NCI-H1694 treated with DMSO at 0.1 percent for 48 hours (cell line): ENCODE measurements at regions not wholly inside any gene's neighbourhood (a gene's known extent, or its start where the extent isn't known, plus 50 kb on each side); places are given as distances from the start of the nearest gene placed in this dataset.
"Not testable (repeated sequence)": the region's sequence is repeated elsewhere in the genome, so short reads cannot be mapped to it uniquely, and the experiment has no call there.

Experiments used
- DNase-seq: peaks from one replicate; lab custom pipeline; 2025; lab: John Stamatoyannopoulos, UW

- DNase-seq, result no peak
These were observed 182.8 kb downstream of the PSMG1 start for GRCh38 chr21:39000496-39000895.

DNA sequence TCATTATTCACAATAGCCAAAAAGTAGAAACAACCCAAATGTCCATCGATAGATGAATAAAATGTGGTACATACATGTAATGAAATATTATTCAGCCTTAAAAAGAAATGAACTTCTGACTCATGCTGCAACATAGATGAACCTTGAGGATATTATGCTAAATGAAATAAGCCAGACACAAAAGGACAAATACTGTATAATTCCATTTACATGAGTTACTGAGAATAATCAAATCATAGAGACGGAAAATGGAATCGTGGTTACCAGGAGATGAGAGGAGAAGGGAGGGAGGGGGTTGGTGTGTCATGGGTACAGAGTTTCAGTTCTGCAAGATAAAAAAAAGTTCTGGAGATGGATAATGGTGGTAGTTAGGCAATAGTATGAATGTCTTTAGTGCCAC lies 184.1 kb downstream of the PSMG1 start:
- DNase-seq, result no peak

DNA sequence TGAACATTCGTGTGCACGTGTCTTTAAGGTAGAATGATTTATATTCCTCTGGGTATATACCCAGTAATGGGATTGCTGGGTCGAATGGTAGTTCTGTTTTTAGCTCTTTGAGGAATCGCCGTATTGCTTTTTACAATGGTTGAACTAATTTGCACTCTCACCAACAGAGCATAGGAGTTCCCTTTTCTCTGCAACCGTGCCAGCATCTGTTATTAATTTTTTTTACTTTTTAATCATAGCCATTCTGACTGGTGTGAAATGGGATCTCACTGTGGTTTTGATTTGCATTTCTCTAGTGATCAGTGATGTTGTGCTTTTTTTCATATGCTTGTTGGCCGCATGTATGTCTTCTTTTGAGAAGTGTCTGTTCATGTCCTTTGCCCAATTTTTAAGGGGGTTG lies 185.0 kb downstream of the PSMG1 start:
- DNase-seq, result not testable (repeated sequence)

- not testable (repeated sequence) for DNase-seq
These were observed 185.4 kb downstream of the PSMG1 start for GRCh38 chr21:38997843-38998175.

GRCh38 chr21:38997051-38997842 lies 186.0 kb downstream of the PSMG1 start:
- DNase-seq, result no peak

DNA sequence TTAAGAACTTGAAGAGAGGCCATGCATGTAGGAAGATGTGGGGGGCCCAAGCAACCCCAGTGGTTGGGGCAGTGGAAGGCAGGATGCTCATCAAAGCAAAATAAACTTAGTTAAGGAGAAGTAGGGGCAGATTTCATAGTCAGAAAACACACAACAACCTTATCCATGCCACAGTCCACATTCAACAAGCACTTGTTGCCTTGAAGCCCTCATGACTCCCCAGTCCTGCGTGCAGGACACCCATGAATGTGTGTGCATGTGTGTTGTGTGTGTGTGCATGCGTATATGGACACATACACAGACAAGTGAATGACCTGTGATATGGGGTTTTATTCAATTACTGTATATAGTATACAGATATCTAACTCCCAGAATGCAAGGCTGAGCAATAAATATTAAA lies 186.9 kb downstream of the PSMG1 start:
- DNase-seq, result no peak

DNA sequence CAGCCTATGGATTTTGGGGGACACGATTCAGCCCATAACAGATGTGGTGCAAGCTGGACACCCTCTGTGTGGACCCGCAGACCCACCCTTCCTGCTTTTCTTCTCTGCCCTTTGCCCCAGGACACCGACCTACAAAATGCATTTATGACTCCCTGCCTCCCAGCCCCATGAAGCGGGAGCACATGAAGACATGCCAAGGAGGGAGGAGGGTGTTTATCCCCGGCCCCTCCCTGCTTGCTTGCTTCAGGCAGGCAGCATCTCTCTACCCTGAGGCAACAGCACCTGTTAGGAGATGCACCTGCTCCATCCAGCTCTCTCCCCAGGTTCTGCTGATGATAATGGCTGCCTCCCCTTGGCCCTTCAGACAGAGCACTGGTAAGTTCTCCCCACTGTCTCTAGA lies 187.5 kb downstream of the PSMG1 start:
- DNase-seq, result no peak

DNA sequence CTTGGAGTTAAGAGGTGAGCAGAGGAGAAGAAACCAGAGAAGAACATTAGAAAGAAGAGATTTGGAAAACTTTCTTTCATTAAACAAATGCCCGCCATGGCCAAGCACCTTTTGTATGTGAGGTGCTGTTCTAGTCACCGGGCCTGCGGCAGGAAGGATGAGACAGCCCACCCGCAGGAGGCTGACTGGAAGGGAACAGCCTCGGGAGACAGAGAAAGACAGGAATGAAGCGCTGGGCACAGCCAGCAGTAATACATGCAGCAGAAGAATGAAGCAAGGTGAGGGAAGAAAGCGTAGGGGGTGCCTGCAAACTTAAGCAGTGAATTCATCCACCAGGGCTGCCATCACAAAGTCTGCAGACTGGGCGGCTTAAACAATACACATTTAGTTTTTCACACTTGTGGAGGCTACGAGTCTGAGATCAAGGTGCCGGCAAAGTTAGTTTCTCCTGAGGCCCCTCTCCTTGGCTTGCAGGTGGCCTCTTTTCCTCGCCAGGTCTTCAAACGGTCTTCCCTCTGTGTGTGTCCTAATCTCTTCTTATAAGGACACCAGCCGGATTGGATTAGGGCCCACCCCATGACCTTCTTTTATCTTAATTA lies 188.1 kb downstream of the PSMG1 start:
- DNase-seq, result no peak

DNA sequence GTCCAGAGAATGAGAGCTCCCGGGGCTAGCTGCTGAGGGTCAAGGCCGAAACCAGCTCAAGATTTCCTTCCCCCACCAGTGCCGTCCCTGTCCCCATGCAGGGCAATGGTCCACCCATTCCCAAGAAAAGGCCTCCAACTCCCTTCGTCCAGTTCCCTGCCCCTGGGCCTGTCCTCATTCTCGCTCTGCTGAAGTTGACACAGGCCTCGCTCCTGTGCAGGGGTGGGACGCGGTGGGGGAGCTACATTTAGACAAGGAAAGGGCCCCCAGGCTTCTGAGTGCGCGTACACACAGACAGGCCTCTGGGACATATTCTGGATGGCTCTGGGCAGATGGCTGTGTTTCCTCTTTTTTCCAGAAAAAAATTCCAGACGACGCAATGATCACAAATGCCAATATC lies 188.3 kb downstream of the ETS2 start:
- no peak for DNase-seq

GRCh38 chr21:38993561-38993960 lies 187.8 kb downstream of the ETS2 start:
- no peak for DNase-seq

- no peak for DNase-seq
These were observed 187.0 kb downstream of the ETS2 start for GRCh38 chr21:38992737-38993136.

DNA sequence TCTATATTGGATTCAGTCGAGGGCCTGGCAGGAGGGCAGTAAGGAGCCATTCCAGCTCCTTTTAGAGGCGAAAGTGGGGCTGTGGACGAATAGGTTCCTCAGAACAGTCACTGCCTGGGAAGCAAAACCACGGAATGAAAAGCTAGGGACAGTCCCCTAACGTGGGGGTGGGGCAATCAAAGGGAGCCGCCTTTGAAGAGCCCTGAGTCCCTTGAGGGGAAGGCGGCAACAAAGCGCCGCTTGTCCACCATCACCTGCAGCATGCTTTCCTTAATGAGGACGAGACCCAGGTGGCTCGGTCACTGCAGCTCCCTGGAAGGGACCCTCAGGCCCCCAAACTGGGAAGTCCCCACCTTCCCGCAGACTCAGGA lies 184.7 kb downstream of the ETS2 start:
- no peak for DNase-seq

GRCh38 chr21:38989745-38990423 lies 184.2 kb downstream of the ETS2 start:
- DNase-seq, result no peak

DNA sequence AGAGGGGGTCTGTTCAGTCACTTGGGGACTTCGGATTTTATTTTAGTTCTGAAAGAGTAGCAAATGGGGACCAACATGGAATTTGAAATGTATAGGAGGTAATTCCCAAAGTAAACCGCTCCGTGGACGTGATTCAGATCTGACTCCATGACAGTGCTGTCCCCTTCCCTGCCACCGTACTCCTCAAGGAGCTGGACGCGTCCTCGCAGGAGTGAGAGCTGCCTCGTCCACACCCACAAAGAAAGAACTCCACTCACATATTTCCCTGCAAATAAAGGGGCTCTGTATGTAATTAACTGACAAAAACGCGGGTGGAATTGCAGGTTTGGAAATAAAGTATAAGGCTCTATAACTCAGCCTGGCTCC lies 183.6 kb downstream of the ETS2 start:
- DNase-seq, result no peak

GRCh38 chr21:38988509-38989378 lies 183.0 kb downstream of the ETS2 start:
- DNase-seq, result no peak

GRCh38 chr21:38987633-38988508 lies 182.1 kb downstream of the ETS2 start:
- no peak for DNase-seq

- no peak for DNase-seq
These were observed 181.3 kb downstream of the ETS2 start for GRCh38 chr21:38986806-38987632.

GRCh38 chr21:38986406-38986805 lies 180.7 kb downstream of the ETS2 start:
- no peak for DNase-seq

GRCh38 chr21:38985568-38986378 lies 180.0 kb downstream of the ETS2 start:
- peak; percentile 56 for DNase-seq
